ENCODE measurements at regions not wholly inside any gene's neighbourhood (a gene's known extent, or its start where the extent isn't known, plus 50 kb on each side); places are given as distances from the start of the nearest gene placed in this dataset.
A peak's percentile ranks its signal among the peaks of the same experiment; 100 is the strongest.

DNA sequence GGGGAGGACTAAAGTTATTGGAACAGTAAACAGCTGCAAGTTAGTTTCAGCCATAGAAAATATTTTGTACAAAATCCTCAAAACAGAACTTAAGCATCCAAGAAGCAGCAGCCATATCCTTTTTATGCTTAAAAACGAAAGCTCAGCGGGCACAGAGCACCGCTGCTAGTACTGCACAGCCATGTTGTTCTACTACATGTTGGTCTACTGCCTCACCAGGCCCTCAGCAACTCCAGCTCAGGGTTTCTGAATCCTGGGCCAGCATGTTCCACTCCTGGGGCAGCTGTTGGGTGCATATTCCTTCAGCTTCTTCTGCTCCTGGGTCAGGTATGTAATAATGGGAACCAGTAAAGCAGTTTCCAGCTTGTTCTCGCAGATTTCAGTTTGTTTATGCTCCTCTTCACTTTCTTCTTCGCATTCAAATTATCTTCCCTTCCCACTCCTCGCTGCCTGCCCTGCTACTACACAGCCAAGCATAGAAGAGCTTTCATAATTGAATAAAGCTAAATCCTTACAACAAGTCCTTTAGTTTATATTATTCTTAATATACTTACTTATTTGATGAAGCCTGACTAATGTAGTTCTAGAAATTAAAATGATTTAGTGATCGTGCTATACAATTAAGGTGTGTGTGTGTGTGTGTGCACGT, 820.5 kb upstream of the ATXN8OS start:
- Histone ChIP-seq H3K27ac (no peak overlapping the region), H3K4me1 (no peaks in the 10 kb centered on the region), H3K27me3 (replicated peaks in 1 of 7) (no peaks in the 10 kb centered on the region), H3K9me3 (peaks cover 0 to 22% (median 6%) of the 10 kb centered on the region in 8 donors), H3K36me3 (no peaks in the 10 kb centered on the region), H3K4me3 (no peak overlapping the region)
- intact Hi-C loops (cut with DNase I; ENCODE audit: low total_unique reads) = no loop called here
- 79 to 90% (median 87%) methylated on average over 8 of the region's 8 CpGs for WGBS, 5 donors
- DNase-seq = peak; percentile 12
- TF ChIP-seq, protein P1, sequence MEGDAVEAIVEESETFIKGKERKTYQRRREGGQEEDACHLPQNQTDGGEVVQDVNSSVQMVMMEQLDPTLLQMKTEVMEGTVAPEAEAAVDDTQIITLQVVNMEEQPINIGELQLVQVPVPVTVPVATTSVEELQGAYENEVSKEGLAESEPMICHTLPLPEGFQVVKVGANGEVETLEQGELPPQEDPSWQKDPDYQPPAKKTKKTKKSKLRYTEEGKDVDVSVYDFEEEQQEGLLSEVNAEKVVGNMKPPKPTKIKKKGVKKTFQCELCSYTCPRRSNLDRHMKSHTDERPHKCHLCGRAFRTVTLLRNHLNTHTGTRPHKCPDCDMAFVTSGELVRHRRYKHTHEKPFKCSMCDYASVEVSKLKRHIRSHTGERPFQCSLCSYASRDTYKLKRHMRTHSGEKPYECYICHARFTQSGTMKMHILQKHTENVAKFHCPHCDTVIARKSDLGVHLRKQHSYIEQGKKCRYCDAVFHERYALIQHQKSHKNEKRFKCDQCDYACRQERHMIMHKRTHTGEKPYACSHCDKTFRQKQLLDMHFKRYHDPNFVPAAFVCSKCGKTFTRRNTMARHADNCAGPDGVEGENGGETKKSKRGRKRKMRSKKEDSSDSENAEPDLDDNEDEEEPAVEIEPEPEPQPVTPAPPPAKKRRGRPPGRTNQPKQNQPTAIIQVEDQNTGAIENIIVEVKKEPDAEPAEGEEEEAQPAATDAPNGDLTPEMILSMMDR (IDR thresholded peaks at IDR 0.05 in 8 of 11, conservative IDR thresholded peaks at IDR 0.05 in 3 of 11) = no peak
- no peak for TF ChIP-seq POLR2A (IDR thresholded peaks at IDR 0.05)
- no peak for TF ChIP-seq POLR2AphosphoS5 (IDR thresholded peaks at IDR 0.05)

DNA sequence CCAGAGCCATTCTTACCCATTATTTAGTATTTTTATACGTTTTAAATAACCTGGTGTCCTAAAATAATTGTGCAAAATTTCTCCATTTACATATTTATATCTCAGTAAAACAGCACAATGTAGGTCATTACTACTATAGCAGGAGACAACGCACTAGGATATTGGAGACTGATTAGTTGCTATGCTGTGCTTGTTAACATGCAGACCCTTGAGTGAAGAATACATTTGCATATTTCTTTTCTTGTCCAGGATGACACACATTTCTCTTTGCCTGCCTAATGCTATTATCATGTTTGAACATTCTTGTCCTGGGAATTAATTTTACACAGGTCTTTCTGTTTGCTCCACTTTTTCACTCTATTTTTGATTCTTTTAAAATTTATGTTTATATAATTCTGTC, 823.8 kb upstream of the ATXN8OS start:
- TF ChIP-seq POLR2A (IDR thresholded peaks at IDR 0.05) = no peak
- TF ChIP-seq POLR2AphosphoS5 (IDR thresholded peaks at IDR 0.05) = no peak
- TF ChIP-seq, protein P1 (IDR thresholded peaks at IDR 0.05 in 8 of 11, conservative IDR thresholded peaks at IDR 0.05 in 3 of 11) = no peak
- WGBS, 5 donors = 71 to 91% (median 76%) methylated on average over 2 of the region's 2 CpGs
- no peaks in the 10 kb centered on the region for H3K27me3 ChIP-seq (replicated peaks in 1 of 7)
- no peak for DNase-seq
- no peak overlapping the region for H3K27ac ChIP-seq
- H3K36me3 ChIP-seq = no peaks in the 10 kb centered on the region
- H3K4me3 ChIP-seq = no peak overlapping the region
- H3K9me3 ChIP-seq = peaks cover 0 to 16% (median 6%) of the 10 kb centered on the region in 8 donors
- intact Hi-C loops (cut with DNase I; ENCODE audit: low total_unique reads) = no loop called here
- no peaks in the 10 kb centered on the region for H3K4me1 ChIP-seq

DNA sequence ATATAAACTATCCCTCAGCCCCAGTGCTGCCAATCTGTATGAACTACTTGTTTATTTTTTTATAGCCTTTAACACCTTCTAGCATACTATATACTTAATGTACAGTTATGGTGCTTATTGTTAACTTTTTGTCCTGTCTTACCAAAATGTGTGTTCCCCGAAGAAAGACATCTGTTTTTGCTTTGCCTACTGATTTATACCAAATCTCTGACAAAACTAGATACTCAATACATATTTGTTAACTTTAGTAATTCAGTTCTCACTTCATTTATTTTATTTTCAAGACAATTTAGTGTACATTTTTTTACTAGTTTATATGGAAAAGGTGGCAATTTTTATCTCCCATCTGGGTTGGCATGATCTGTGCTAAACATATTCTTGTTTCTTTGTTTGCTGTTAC, 824.3 kb upstream of the ATXN8OS start:
- Histone ChIP-seq H3K27me3 (replicated peaks in 1 of 7) (no peaks in the 10 kb centered on the region), H3K36me3 (no peaks in the 10 kb centered on the region), H3K4me3 (no peak overlapping the region), H3K4me1 (no peaks in the 10 kb centered on the region), H3K9me3 (peaks cover 0 to 16% (median 6%) of the 10 kb centered on the region in 8 donors), H3K27ac (no peak overlapping the region)
- intact Hi-C loops (cut with DNase I; ENCODE audit: low total_unique reads) = no loop called here
- 73 to 94% (median 79%) methylated on average over 1 of the region's 1 CpG for WGBS, 5 donors
- no peak for DNase-seq
- TF ChIP-seq, protein P1 (IDR thresholded peaks at IDR 0.05 in 8 of 11, conservative IDR thresholded peaks at IDR 0.05 in 3 of 11) = no peak
- no peak for TF ChIP-seq POLR2AphosphoS5 (IDR thresholded peaks at IDR 0.05)
- TF ChIP-seq POLR2A (IDR thresholded peaks at IDR 0.05) = no peak

DNA sequence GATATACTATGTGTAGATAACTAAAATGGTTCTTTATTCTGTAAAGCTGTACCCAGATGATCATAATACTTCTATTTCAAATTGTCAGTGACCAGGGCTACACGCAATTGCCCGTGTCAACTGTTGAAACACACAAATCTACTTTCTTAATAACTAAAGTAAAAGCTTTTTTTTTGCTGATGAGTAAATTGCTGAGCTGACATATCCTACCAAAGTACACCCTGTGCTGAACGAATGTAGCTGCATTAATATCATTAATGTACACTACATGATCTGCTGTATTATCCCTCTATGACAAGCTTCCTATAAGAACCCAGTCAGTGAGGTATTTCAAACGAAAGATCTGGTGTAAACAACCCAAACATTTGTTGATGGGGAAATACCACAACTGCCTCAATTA, 827.2 kb upstream of the ATXN8OS start:
- Histone ChIP-seq H3K4me3 (no peak overlapping the region), H3K36me3 (no peaks in the 10 kb centered on the region), H3K27me3 (replicated peaks in 1 of 7) (no peaks in the 10 kb centered on the region), H3K9me3 (peaks cover 0 to 14% (median 2%) of the 10 kb centered on the region in 8 donors), H3K27ac (no peak overlapping the region), H3K4me1 (no peaks in the 10 kb centered on the region)
- DNase-seq = no peak
- 71 to 79% (median 74%) methylated on average over 4 of the region's 4 CpGs for WGBS, 5 donors
- TF ChIP-seq, protein P1 (IDR thresholded peaks at IDR 0.05 in 8 of 11, conservative IDR thresholded peaks at IDR 0.05 in 3 of 11) = no peak
- TF ChIP-seq POLR2A (IDR thresholded peaks at IDR 0.05) (no peak), POLR2AphosphoS5 (IDR thresholded peaks at IDR 0.05) (no peak)
- intact Hi-C loops (cut with DNase I; ENCODE audit: low total_unique reads) = no loop called here

Data from spleen (tissue), 11 donors.